SKM-1 (cell line): ENCODE measurements at regions not wholly inside any gene's neighbourhood (a gene's known extent, or its start where the extent isn't known, plus 50 kb on each side); places are given as distances from the start of the nearest gene placed in this dataset.

Source experiments
- DNase-seq: peaks from one replicate; lab custom pipeline; 2025; ENCODE audit not compliant: unreplicated experiment; lab: John Stamatoyannopoulos, UW

GRCh38 chr1:239593527-239593926 lies 207.2 kb downstream of the CHRM3 start:
- no peak for DNase-seq

DNA sequence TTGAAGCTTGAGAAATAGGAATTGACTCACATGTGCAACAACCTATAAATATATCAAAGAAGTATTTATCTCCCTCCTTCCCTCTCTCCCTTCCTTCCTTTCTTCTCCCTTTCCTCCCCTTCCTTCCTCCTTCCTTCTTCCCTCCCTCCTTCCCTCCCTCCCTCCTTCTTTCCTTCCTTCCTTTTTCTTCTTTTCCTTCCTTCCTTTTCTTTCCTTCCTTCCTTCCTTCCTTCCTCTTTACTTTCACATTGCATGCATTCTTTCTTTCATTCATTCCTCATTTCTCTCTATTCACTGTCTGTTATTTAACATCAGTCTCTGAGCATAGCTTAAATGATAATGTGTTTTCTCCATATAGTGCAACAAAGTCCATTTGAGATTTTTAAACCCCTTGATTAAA lies 214.2 kb downstream of the CHRM3 start:
- no peak for DNase-seq

DNA sequence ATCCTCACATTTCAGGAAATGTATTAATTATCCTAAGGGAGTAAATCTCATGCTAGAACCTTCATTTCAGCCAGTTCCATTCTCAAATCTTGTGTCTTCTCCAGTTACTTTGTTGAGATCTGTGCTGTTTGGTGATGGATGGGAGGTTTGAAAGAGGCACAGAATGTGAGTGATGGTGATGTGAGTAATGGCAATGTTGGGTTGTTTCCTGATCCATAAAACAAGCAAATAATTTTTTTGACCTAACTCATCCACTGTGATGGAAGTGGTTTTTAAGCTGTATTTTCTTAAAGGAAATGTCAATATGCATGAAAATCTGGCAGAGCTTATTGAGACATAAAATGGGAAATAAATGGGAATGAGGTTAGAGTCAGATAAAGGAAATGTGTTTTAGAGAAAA lies 214.7 kb downstream of the CHRM3 start:
- DNase-seq: no peak

DNA sequence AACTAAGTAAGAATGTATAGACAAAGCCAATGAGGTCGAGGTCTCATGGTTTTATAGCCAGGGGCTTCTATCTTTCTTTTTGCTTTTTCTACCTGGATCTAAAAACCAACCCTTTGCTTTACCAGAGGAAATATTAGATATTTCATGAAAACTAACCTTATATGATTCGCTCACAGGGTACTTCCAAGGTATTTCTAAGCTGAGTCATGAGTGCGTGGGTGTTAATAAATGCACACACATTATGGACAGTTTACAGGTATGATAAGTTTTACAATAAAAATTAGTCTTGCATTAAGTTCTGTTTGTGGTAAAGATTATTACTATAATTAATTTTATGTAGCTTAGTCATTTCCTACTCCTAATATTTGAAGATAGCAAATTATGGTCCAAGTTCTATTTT lies 217.2 kb downstream of the CHRM3 start:
- no peak for DNase-seq

- no peak for DNase-seq
These were observed 220.6 kb downstream of the CHRM3 start for GRCh38 chr1:239606850-239607400.

GRCh38 chr1:239608469-239608868 lies 222.1 kb downstream of the CHRM3 start:
- DNase-seq: no peak

GRCh38 chr1:239612379-239612778 lies 226.0 kb downstream of the CHRM3 start:
- no peak for DNase-seq

GRCh38 chr1:239616673-239617072 lies 230.3 kb downstream of the CHRM3 start:
- DNase-seq: no peak

GRCh38 chr1:239617259-239617658 lies 230.9 kb downstream of the CHRM3 start:
- no peak for DNase-seq

DNA sequence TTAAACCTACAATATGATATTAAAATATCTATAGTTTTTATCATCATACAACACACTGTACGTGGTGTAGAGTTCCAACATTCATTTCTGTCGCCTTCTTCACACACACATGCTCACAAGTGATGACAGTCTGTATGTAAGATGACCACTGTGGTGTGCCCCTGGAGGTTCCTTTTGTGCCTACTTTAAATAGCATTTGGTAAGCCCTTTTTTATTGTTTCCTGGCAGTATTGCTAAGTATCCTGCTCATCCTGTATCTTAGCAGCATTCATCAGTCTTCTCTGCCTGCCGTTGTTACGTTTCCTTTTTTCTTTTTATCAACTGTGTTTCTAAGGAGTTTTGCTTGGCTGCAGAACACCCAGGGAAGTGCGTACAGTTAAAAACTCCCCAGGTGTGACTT lies 231.4 kb downstream of the CHRM3 start:
- DNase-seq: no peak

- DNase-seq: no peak
These were observed 232.8 kb downstream of the CHRM3 start for GRCh38 chr1:239619190-239619589.

DNA sequence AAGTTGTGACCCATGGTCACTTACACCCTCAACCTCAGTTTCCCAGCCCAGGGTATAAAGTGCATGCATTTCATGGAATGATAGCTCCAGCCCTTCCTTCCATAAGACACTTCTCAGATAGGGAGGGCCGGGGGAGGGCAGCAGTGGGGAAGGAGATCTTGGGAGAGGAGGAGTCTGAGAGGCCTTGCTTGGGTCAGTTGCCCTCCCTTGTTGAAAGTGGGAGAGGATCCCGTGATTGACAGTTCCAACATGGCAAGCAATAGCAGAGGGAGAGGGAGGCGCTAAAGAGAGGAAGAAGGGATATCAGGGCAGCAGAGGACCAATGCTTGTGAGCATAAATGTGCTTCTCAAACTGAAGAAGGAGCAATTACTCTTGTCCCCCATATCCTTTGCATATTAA lies 244.4 kb downstream of the CHRM3 start:
- no peak for DNase-seq

- no peak for DNase-seq
These were observed 247.1 kb downstream of the CHRM3 start for GRCh38 chr1:239633432-239633831.

DNA sequence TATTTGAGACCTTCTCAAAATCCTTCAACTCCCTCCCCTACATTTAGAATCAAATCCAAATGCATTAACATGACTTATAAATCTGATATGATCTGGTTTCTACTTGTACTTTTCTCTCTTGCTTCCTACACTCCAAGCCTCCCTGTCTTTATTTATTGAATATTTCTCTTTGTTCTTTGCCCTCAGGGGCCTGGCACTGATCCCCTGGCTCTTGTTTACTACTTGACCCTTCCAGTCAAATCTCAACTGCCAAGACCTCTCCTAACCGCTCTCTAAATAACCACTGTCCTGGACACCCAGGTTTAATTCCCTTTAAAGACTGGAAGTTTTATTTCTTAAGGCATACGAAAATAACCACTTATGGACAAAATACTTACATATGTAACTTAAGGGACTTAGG lies 248.9 kb downstream of the CHRM3 start:
- no peak for DNase-seq

DNA sequence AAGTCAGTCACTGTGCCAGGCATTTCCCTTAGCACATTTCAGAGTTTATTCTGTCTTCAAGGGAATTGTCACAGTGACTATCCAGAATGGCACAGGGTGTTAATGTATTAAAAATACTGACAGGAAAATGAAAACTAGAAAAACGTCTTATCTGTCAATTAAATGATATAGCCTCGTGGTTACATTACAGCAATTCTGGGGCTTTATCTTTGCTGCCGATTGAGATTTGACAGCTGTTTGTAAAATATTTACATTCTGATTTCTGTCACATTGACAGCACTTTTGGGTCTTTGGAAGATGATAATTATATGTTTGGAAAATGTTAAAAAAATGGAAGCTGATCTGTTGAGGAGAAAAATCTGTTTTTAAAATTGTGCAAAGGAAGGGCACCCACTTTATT lies 250.0 kb downstream of the CHRM3 start:
- no peak for DNase-seq

GRCh38 chr1:239644604-239645003 lies 258.2 kb downstream of the CHRM3 start:
- no peak for DNase-seq

DNA sequence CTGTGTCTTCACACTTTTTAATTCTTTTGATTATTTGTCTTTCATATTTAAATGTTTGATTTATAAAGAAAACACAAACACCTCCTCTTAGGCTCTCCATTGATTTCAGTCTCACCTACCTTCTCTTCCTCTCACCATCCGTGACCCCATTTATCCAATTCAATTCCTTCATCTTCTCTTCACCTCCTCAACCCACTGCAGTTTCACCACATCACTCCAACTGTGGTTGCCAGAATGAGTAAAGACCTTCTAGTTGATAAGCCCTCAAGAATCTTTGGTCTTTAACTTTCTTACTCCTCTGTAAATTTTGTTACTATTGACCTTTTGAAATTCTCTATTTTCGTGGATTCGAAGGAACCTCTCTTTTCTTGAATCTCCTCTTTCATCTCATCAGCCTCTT lies 260.7 kb downstream of the CHRM3 start:
- no peak for DNase-seq

DNA sequence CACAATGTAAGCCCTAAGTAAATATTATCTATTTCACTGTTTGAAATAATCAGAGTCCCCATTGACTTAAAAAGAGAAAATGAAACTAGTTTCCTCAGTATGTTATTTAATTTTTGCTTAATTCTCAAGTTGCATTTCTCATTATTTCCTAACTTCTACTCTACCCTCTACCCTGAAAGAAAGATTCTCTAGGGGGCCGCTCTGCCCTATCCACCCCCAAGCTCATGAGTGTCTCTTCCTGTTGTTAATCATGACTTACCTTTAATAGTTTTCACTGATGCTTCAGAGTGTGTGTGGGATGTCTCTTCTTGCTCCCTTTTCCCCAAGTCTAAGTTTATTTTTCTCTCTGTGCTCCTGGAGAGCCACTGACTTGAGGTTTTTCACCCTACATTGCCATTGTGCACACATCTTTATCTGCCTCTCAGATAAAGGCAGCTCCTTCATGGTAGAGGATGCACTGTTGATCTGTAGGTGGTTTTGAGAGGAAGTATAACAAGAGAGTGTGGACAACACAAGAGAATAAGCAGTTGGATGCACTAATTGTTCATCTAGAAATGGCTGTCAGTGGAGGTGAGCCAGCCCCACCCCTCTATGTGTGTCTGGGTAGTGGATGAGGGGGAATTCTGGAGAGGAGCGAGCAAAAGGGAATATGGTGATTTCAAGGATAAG lies 261.7 kb downstream of the CHRM3 start:
- DNase-seq: no peak

DNA sequence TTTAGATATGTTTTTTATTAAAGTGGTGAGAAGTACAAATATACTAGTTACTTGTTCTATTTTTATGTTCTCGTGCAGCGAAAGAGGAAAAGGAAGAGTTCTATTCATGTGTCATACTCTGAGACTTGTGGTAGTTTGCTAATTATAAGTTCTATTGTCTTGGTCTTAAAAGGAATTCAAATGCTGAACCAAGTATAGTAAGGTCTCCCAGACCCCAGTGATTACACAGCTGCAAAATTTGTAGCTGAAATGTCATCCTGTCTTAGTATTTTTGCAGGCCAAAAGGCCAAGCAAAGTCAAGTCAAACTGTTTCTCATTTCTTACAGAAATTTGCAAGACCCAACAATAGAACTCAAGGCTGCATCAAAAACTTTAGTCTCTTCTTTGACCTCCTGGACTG lies 268.7 kb downstream of the CHRM3 start:
- no peak for DNase-seq

GRCh38 chr1:239657291-239657690 lies 270.9 kb downstream of the CHRM3 start:
- no peak for DNase-seq

GRCh38 chr1:239662950-239663349 lies 276.6 kb downstream of the CHRM3 start:
- no peak for DNase-seq

GRCh38 chr1:239672256-239672655 lies 285.9 kb downstream of the CHRM3 start:
- DNase-seq: no peak

- no peak for DNase-seq
These were observed 289.4 kb downstream of the CHRM3 start for GRCh38 chr1:239675735-239676134.
